HCT116 (cell line): ENCODE measurements at regions not wholly inside any gene's neighbourhood (a gene's known extent, or its start where the extent isn't known, plus 50 kb on each side); places are given as distances from the start of the nearest gene placed in this dataset.

Experiments used
- POLR2A ChIP-seq: IDR thresholded peaks from 2 replicates; pipeline ENCODE4 v1.7.0; 2011; ENCODE audit warnings: borderline replicate concordance; ENCODE audit not compliant: insufficient read depth, insufficient read length; ENCODE audit errors: extremely low read depth
- SRF ChIP-seq: IDR thresholded peaks from 2 replicates; pipeline ENCODE4 v1.6.1; 2012; ENCODE audit warnings: low read depth
- TF ChIP-seq, protein P1 (sequence below), 3 experiments: fragments of 200-600 bp in 1 of 3; sonication (generic) in 1 of 3; IDR thresholded peaks in 2 of 3; conservative IDR thresholded peaks in 1 of 3; 2 replicates each; pipeline ENCODE4 v1.5.1; 2012 to 2017; ENCODE audit warnings: low read depth in 2 of 3, low read length in 2 of 3, antibody characterized with exemption in 1 of 3, borderline replicate concordance in 1 of 3, control low read depth in 1 of 3, mild to moderate bottlenecking in 1 of 3, mixed read lengths in 1 of 3, mixed run types in 1 of 3, moderate library complexity in 1 of 3; ENCODE audit not compliant: insufficient read depth in 1 of 3

DNA sequence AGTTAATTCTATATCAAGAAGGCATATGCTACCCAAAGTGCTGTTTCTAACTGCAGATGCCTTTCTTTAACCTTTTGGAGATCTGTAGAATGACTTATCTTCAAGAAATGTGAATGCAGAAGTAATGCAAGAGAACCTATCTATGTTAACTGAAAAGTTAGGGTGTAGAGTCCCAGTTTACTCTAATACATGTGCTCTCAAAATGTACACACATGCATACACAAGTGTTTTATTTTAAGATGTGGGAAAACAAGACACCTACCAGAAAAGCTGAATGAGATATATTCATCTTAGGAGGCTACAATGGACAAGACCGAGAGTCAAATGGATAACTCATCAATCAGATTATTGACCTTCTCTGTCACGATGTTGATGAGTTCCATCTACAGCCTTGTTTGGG lies 80.9 kb downstream of the CDCA7 start:
- TF ChIP-seq, protein P1, sequence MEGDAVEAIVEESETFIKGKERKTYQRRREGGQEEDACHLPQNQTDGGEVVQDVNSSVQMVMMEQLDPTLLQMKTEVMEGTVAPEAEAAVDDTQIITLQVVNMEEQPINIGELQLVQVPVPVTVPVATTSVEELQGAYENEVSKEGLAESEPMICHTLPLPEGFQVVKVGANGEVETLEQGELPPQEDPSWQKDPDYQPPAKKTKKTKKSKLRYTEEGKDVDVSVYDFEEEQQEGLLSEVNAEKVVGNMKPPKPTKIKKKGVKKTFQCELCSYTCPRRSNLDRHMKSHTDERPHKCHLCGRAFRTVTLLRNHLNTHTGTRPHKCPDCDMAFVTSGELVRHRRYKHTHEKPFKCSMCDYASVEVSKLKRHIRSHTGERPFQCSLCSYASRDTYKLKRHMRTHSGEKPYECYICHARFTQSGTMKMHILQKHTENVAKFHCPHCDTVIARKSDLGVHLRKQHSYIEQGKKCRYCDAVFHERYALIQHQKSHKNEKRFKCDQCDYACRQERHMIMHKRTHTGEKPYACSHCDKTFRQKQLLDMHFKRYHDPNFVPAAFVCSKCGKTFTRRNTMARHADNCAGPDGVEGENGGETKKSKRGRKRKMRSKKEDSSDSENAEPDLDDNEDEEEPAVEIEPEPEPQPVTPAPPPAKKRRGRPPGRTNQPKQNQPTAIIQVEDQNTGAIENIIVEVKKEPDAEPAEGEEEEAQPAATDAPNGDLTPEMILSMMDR (IDR thresholded peaks at IDR 0.05 in 2 of 3, conservative IDR thresholded peaks at IDR 0.05 in 1 of 3; ENCODE audit: borderline replicate concordance in 1 of 3, insufficient read depth in 1 of 3, low read depth in 2 of 3, low read length in 2 of 3) = no peak
- TF ChIP-seq SRF = no peak
- no peak for TF ChIP-seq POLR2A
